PC-3 (cell line): ENCODE measurements at regions not wholly inside any gene's neighbourhood (a gene's known extent, or its start where the extent isn't known, plus 50 kb on each side); places are given as distances from the start of the nearest gene placed in this dataset.

Experiments used
- ATAC-seq: fragments of 200-7000 bp; cut with Tn5 transposase; 2 replicates; pipeline ENCODE4 v1.9.1; 2020; ENCODE audit warnings: mild to moderate bottlenecking, moderate library complexity
- BruUV-seq: library from RNA; stranded (reverse); fragments of 400-500 nt; replicated peaks from 2 replicates; lab custom pipeline; 2021; lab: Mats Ljungman, UMichigan
- CTCF ChIA-PET: fragments of 300-600 bp; sonication (Branson Sonifier 250); formaldehyde crosslinking; loops from one replicate; lab custom pipeline; 2022; ENCODE audit warnings: antibody characterized with exemption; lab: Charles Lee
- POLR2A ChIA-PET: fragments of 300-600 bp; sonication (Branson Sonifier 250); formaldehyde crosslinking; loops from one replicate; lab custom pipeline; 2022; ENCODE audit warnings: antibody characterized with exemption; ENCODE audit not compliant: unreplicated experiment; lab: Charles Lee
- DNase-seq: peaks from one replicate; pipeline ENCODE4 v3.0.0-alpha.2; 2015
- H2AFZ ChIP-seq: fragments of 300-600 bp; sonication (generic); 2 replicates; pipeline ENCODE4 v1.6.0; 2016; ENCODE audit warnings: antibody characterized with exemption, low read length
- H3F3A ChIP-seq: fragments of 300-600 bp; sonication (generic); one replicate; pipeline ENCODE4 v1.6.0; 2017; ENCODE audit warnings: antibody characterized with exemption, low read length, control low read depth, mild to moderate bottlenecking; ENCODE audit not compliant: unreplicated experiment
- H3K27ac ChIP-seq: fragments of 300-600 bp; sonication (generic); 2 replicates; pipeline ENCODE4 v1.5.1; 2016; ENCODE audit warnings: mild to moderate bottlenecking, low read length
- H3K27me3 ChIP-seq: fragments of 300-600 bp; sonication (generic); 2 replicates; pipeline ENCODE4 v1.6.1; 2016; ENCODE audit warnings: low read length, mixed read lengths
- H3K36me3 ChIP-seq: fragments of 300-600 bp; sonication (generic); 2 replicates; pipeline ENCODE4 v1.6.1; 2016; ENCODE audit warnings: low read depth, mixed run types, low read length, mixed read lengths
- H3K4me1 ChIP-seq: fragments of 300-600 bp; sonication (generic); 2 replicates; pipeline ENCODE4 v1.5.1; 2016; ENCODE audit warnings: low read length; ENCODE audit not compliant: insufficient read depth
- H3K4me2 ChIP-seq: fragments of 300-600 bp; sonication (generic); 2 replicates; pipeline ENCODE4 v1.6.0; 2016; ENCODE audit warnings: low read length
- H3K4me3 ChIP-seq: fragments of 300-600 bp; sonication (generic); 2 replicates; pipeline ENCODE4 v1.5.1; 2016; ENCODE audit warnings: mild to moderate bottlenecking, low read length, mixed read lengths
- H3K79me2 ChIP-seq: fragments of 300-600 bp; sonication (generic); 2 replicates; pipeline ENCODE4 v1.6.1; 2017; ENCODE audit warnings: low read length, mixed read lengths
- H3K9ac ChIP-seq: fragments of 300-600 bp; sonication (generic); 2 replicates; pipeline ENCODE4 v1.6.0; 2016; ENCODE audit warnings: mild to moderate bottlenecking, low read length
- H3K9me2 ChIP-seq: fragments of 300-600 bp; sonication (generic); replicated peaks from 2 replicates; pipeline ENCODE4 v1.6.1; 2016; ENCODE audit warnings: mixed run types, low read length, mixed read lengths
- H3K9me3 ChIP-seq: fragments of 300-600 bp; sonication (generic); 2 replicates; pipeline ENCODE4 v1.6.1; 2016; ENCODE audit warnings: low read length, mixed read lengths
- H4K20me1 ChIP-seq: fragments of 300-600 bp; sonication (generic); 2 replicates; pipeline ENCODE4 v1.6.1; 2016; ENCODE audit warnings: low read length, mixed read lengths
- CTCF ChIP-seq: fragments of 300-600 bp; sonication (generic); conservative IDR thresholded peaks from 2 replicates; pipeline ENCODE4 v1.5.1; 2017; ENCODE audit warnings: antibody characterized with exemption, low read depth, mild to moderate bottlenecking, low read length
- EZH2 ChIP-seq: fragments of 300-600 bp; sonication (generic); IDR thresholded peaks from one replicate; pipeline ENCODE4 v1.6.1; 2017; ENCODE audit warnings: antibody characterized with exemption, mild to moderate bottlenecking, low read length; ENCODE audit not compliant: unreplicated experiment
- EZH2phosphoT487 ChIP-seq: fragments of 300-600 bp; sonication (generic); IDR thresholded peaks from 2 replicates; pipeline ENCODE4 v1.6.1; 2018; ENCODE audit warnings: mild to moderate bottlenecking, antibody characterized with exemption, low read length, borderline replicate concordance
- intact Hi-C: fragments of 100-400 bp; cut with micrococcal nuclease; formaldehyde crosslinking; loops from 2 replicates; pipeline ENCODE4 v1.9.0; 2023

- no peak for ATAC-seq
- intact Hi-C loops, result no loop called here
- Histone ChIP-seq H3K9ac (no peak overlapping the region), H2AFZ (no peak overlapping the region), H3F3A (no peaks in the 10 kb centered on the region), H3K4me2 (no peak overlapping the region), H4K20me1 (no peaks in the 10 kb centered on the region), H3K9me3 (no peaks in the 10 kb centered on the region), H3K9me2 (no peaks in the 10 kb centered on the region), H3K36me3 (no peaks in the 10 kb centered on the region), H3K27me3 (peaks cover 94% of the 10 kb centered on the region), H3K4me3 (no peak overlapping the region), H3K79me2 (no peaks in the 10 kb centered on the region), H3K27ac (no peak overlapping the region), H3K4me1 (no peaks in the 10 kb centered on the region)
- ChIA-PET POLR2A (no interaction called here), CTCF (no interaction called here)
- BruUV-seq, result no TSS peak
- TF ChIP-seq EZH2phosphoT487 (no peak), EZH2 (no peak), CTCF (no peak)
- DNase-seq, result no peak
Observed at GRCh38 chr21:32974653-32975052, 51.1 kb upstream of the OLIG2 start.

- intact Hi-C loops, result no loop called here
- no peak overlapping the region for H3K27ac ChIP-seq
- POLR2A ChIA-PET, result no interaction called here
Observed at GRCh38 chr21:32975811-32976431, 49.8 kb upstream of the OLIG2 start.

More at GRCh38 chr21:32975811-32976431, 49.8 kb upstream of the OLIG2 start:
- no peak for ATAC-seq
- H3K9ac ChIP-seq, result no peak overlapping the region
- no peaks in the 10 kb centered on the region for H3K36me3 ChIP-seq
- H4K20me1 ChIP-seq, result no peaks in the 10 kb centered on the region
- H3K4me2 ChIP-seq, result no peak overlapping the region
- no peaks in the 10 kb centered on the region for H3K79me2 ChIP-seq
- no TSS peak for BruUV-seq
- H3K9me3 ChIP-seq, result no peaks in the 10 kb centered on the region
- no peaks in the 10 kb centered on the region for H3K4me1 ChIP-seq
- CTCF ChIA-PET, result no interaction called here
- no peak for DNase-seq
- H3K27me3 ChIP-seq, result peaks cover 95% of the 10 kb centered on the region
- no peaks in the 10 kb centered on the region for H3K9me2 ChIP-seq
- H2AFZ ChIP-seq, result no peak overlapping the region
- H3K4me3 ChIP-seq, result no peak overlapping the region
- no peaks in the 10 kb centered on the region for H3F3A ChIP-seq
- TF ChIP-seq CTCF (no peak), EZH2 (no peak), EZH2phosphoT487 (no peak)
